ENCODE measurements at regions not wholly inside any gene's neighbourhood (a gene's known extent, or its start where the extent isn't known, plus 50 kb on each side); places are given as distances from the start of the nearest gene placed in this dataset.
A peak's percentile ranks its signal among the peaks of the same experiment; 100 is the strongest.

- no peak overlapping the region for H3K4me3 Mint-ChIP-seq
- DNase-seq (no peak), ATAC-seq (replicated peaks) (no peak)
- peaks cover 17 to 30% of the 10 kb centered on the region in 2 donors for H3K9me3 Mint-ChIP-seq
- peak overlapping the region; percentile 70 for H3K27ac Mint-ChIP-seq
- H3K36me3 Mint-ChIP-seq, result peaks cover 22 to 36% of the 10 kb centered on the region in 2 donors
- H3K4me1 Mint-ChIP-seq, result peaks cover 15 to 46% of the 10 kb centered on the region in 2 donors
- peaks cover 0 to 3% of the 10 kb centered on the region in 2 donors for H3K27me3 Mint-ChIP-seq
These were observed 146.9 kb upstream of the AHI1 start for GRCh38 chr6:135644394-135644793.

DNA sequence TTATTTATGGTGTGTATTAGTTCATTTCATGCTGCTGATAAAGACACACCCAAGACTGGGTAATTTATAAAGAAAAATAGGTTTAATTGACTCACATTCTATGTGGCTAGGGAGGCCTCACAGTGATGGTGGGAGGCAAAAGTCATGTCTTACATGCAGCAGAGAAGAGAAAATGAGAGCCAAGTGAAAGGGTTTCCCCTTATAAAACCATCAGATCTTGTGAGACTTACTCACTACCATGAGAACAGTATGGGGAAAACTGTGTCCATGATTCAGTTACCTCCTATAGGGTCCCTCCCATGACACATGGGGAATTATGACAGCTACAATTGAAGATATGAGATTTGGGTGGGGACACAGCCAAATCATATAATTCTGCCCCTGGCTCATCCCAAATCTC, 150.0 kb upstream of the AHI1 start:
- Mint-ChIP-seq H3K4me3 (no peak overlapping the region), H3K27me3 (no peaks in the 10 kb centered on the region), H3K36me3 (peaks cover 26 to 39% of the 10 kb centered on the region in 2 donors), H3K9me3 (peaks cover 24 to 36% of the 10 kb centered on the region in 2 donors), H3K27ac (peak overlapping the region; percentile 85), H3K4me1 (peaks cover 17 to 47% of the 10 kb centered on the region in 2 donors)
- peak; percentile 41 to 58 for ATAC-seq (replicated peaks)
- no peak for DNase-seq

DNA sequence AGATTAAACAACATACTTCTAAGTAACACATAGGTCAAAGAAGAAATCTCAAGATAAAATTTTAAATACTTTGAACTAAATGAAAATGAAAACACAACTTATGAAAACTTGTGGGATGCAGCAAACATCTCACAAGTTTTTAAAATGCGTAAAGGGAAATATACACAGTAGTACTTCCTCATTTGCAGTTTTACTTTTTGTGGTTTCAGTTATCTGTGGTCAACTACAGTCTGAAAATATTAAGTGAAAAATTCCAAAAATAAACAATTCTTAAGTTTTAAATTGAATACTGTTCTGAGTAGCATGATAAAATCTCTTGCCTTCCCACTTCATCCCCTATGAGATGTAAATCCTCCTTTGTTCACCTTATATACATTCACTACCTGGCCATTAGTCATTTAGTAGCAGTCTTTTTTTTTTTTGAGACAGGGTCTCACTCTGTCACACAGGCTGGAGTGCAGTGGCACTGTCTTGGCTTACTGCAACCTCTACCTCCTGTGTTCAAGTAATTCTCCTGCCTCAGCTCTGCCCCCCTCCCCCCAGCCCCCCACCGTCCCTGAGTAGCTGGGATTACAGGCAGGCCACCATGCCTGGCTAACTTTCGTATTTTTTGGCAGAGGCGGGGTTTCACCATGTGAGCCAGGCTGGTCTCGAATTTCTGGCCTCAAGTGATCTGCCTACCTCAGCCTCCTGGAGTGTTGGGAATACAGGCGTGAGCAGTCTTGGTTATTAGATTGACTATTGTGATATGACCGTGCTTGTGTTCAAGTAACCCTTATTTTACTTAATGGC, 154.6 kb upstream of the AHI1 start:
- Mint-ChIP-seq H3K9me3 (peaks cover 21 to 23% of the 10 kb centered on the region in 2 donors), H3K36me3 (peaks cover 23 to 36% of the 10 kb centered on the region in 2 donors), H3K4me1 (peaks cover 19 to 44% of the 10 kb centered on the region in 2 donors), H3K27ac (peak overlapping the region; percentile 91), H3K4me3 (peak overlapping the region; percentile 1 to 33), H3K27me3 (no peaks in the 10 kb centered on the region)
- peak; percentile 85 to 92 for ATAC-seq (replicated peaks)
- DNase-seq, result no peak

GRCh38 chr6:135655055-135655454, 157.5 kb upstream of the AHI1 start:
- H3K4me1 Mint-ChIP-seq, result peaks cover 21 to 44% of the 10 kb centered on the region in 2 donors
- peaks cover 13 to 17% of the 10 kb centered on the region in 2 donors for H3K36me3 Mint-ChIP-seq
- H3K9me3 Mint-ChIP-seq, result peaks cover 8 to 10% of the 10 kb centered on the region in 2 donors
- no peaks in the 10 kb centered on the region for H3K27me3 Mint-ChIP-seq
- no peak for DNase-seq
- H3K4me3 Mint-ChIP-seq, result no peak overlapping the region
- ATAC-seq (replicated peaks), result no peak
- no peak overlapping the region for H3K27ac Mint-ChIP-seq

- no peak for DNase-seq
- peaks cover 6 to 7% of the 10 kb centered on the region in 2 donors for H3K27me3 Mint-ChIP-seq
- H3K4me3 Mint-ChIP-seq, result no peak overlapping the region
- peaks cover 12 to 34% of the 10 kb centered on the region in 2 donors for H3K4me1 Mint-ChIP-seq
- H3K27ac Mint-ChIP-seq, result no peak overlapping the region
- peaks cover 0 to 10% of the 10 kb centered on the region in 2 donors for H3K9me3 Mint-ChIP-seq
- no peak for ATAC-seq (replicated peaks)
- peaks cover 4 to 15% of the 10 kb centered on the region in 2 donors for H3K36me3 Mint-ChIP-seq
These were observed 159.7 kb upstream of the AHI1 start for GRCh38 chr6:135657207-135657606.

DNA sequence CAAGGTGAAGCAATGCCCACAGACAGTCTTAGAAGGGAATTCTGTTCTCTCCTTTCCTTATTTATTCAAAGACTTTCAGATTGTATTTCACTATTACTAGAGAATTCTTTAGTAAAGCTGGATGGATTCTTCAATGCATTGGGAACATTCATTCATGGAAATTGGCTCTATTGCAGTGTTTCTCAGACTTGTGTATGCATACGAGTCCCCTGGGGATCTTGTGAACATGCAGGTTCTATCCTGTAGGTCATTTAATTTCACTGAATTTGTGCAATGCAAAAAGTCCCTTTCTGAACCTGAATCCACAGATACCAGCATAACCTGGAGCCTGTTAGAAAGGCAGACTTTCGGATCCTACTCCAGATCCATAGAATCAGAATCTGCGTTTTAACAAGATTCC, 160.9 kb upstream of the AHI1 start:
- Mint-ChIP-seq H3K27me3 (peaks cover 6 to 9% of the 10 kb centered on the region in 2 donors), H3K4me1 (peaks cover 8 to 23% of the 10 kb centered on the region in 2 donors), H3K9me3 (peaks cover 0 to 13% of the 10 kb centered on the region in 2 donors), H3K27ac (no peak overlapping the region), H3K4me3 (no peak overlapping the region), H3K36me3 (peaks cover 4 to 12% of the 10 kb centered on the region in 2 donors)
- DNase-seq (no peak), ATAC-seq (replicated peaks) (no peak)

GRCh38 chr6:135658916-135659315, 161.4 kb upstream of the AHI1 start:
- H3K27ac Mint-ChIP-seq, result no peak overlapping the region
- H3K27me3 Mint-ChIP-seq, result peaks cover 6 to 9% of the 10 kb centered on the region in 2 donors
- H3K4me1 Mint-ChIP-seq, result peaks cover 8 to 21% of the 10 kb centered on the region in 2 donors
- H3K9me3 Mint-ChIP-seq, result peaks cover 0 to 13% of the 10 kb centered on the region in 2 donors
- ATAC-seq (replicated peaks), result peak in 1 of 2 donors; percentile 50
- peaks cover 3 to 10% of the 10 kb centered on the region in 2 donors for H3K36me3 Mint-ChIP-seq
- DNase-seq, result no peak
- H3K4me3 Mint-ChIP-seq, result no peak overlapping the region

- H3K27me3 Mint-ChIP-seq, result peaks cover 15 to 24% of the 10 kb centered on the region in 2 donors
- H3K4me1 Mint-ChIP-seq, result peaks cover 3 to 6% of the 10 kb centered on the region in 2 donors
- peaks cover 0 to 5% of the 10 kb centered on the region in 2 donors for H3K36me3 Mint-ChIP-seq
- H3K27ac Mint-ChIP-seq, result no peak overlapping the region
- ATAC-seq (replicated peaks) (no peak), DNase-seq (no peak)
- H3K4me3 Mint-ChIP-seq, result no peak overlapping the region
- H3K9me3 Mint-ChIP-seq, result peaks cover 0 to 10% of the 10 kb centered on the region in 2 donors
These were observed 167.0 kb upstream of the AHI1 start for GRCh38 chr6:135664527-135664926.

GRCh38 chr6:135665935-135666334, 168.4 kb upstream of the AHI1 start:
- peaks cover 0 to 5% of the 10 kb centered on the region in 2 donors for H3K36me3 Mint-ChIP-seq
- ATAC-seq (replicated peaks) (no peak), DNase-seq (no peak)
- H3K27ac Mint-ChIP-seq, result peak overlapping the region; percentile 26
- H3K4me1 Mint-ChIP-seq, result peaks cover 3 to 6% of the 10 kb centered on the region in 2 donors
- H3K9me3 Mint-ChIP-seq, result peaks cover 0 to 10% of the 10 kb centered on the region in 2 donors
- no peak overlapping the region for H3K4me3 Mint-ChIP-seq
- peaks cover 15 to 24% of the 10 kb centered on the region in 2 donors for H3K27me3 Mint-ChIP-seq

DNA sequence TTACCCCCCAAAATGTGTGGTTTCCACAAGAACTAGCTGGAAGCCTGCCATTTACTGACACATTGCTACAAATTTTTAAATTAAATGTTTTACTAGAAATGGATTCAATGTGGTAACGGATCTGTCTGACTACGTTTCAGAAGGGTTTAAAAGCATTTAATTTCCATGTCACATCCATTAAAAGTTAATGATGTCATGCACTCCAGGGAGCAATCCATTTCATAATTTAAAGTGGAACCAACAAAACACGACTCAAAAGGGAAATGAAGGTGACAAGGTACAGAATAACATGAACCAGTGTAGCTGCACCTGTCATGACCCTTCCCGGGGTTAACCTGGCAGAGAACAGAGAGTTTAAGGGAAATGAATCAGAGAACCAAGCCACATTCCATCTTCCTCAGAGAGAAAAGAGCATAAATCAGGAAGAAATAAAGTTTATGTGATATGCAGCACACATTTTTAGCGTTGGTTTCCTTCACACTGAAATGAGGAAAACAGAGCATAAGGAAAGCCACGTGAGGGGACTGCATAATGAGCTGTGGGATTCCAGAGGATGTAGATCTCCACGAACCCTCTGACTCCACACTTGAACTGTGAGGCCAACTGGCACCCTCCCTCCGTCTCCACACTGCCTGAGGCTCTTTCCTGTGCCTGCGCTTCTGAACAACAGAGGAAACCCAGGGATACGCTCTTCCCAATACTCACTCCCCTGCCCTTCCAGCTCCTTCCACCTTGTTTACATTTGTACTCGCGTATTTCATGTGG, 170.3 kb upstream of the AHI1 start:
- peaks cover 0 to 4% of the 10 kb centered on the region in 2 donors for H3K9me3 Mint-ChIP-seq
- H3K36me3 Mint-ChIP-seq, result no peaks in the 10 kb centered on the region
- no peak for DNase-seq
- H3K4me3 Mint-ChIP-seq, result no peak overlapping the region
- peaks cover 6 to 18% of the 10 kb centered on the region in 2 donors for H3K27me3 Mint-ChIP-seq
- peaks cover 3 to 6% of the 10 kb centered on the region in 2 donors for H3K4me1 Mint-ChIP-seq
- ATAC-seq (replicated peaks), result no peak
- no peak overlapping the region for H3K27ac Mint-ChIP-seq

GRCh38 chr6:135672256-135672655, 174.7 kb upstream of the AHI1 start:
- no peak overlapping the region for H3K27ac Mint-ChIP-seq
- no peak for ATAC-seq (replicated peaks)
- peaks cover 3 to 6% of the 10 kb centered on the region in 2 donors for H3K4me1 Mint-ChIP-seq
- no peaks in the 10 kb centered on the region for H3K36me3 Mint-ChIP-seq
- peaks cover 0 to 9% of the 10 kb centered on the region in 2 donors for H3K27me3 Mint-ChIP-seq
- no peak for DNase-seq
- H3K9me3 Mint-ChIP-seq, result no peaks in the 10 kb centered on the region
- no peak overlapping the region for H3K4me3 Mint-ChIP-seq

GRCh38 chr6:135673501-135674309, 176.2 kb upstream of the AHI1 start:
- no peak for DNase-seq
- ATAC-seq (replicated peaks), result no peak
- no peak overlapping the region for H3K4me3 Mint-ChIP-seq
- no peak overlapping the region for H3K27ac Mint-ChIP-seq
- H3K9me3 Mint-ChIP-seq, result peaks cover 0 to under 1% of the 10 kb centered on the region in 2 donors
- no peaks in the 10 kb centered on the region for H3K27me3 Mint-ChIP-seq
- no peaks in the 10 kb centered on the region for H3K36me3 Mint-ChIP-seq
- H3K4me1 Mint-ChIP-seq, result no peaks in the 10 kb centered on the region

GRCh38 chr6:135675026-135675425, 176.5 kb upstream of the PDE7B start:
- H3K4me1 Mint-ChIP-seq, result no peaks in the 10 kb centered on the region
- no peak overlapping the region for H3K27ac Mint-ChIP-seq
- no peak overlapping the region for H3K4me3 Mint-ChIP-seq
- no peak for ATAC-seq (replicated peaks)
- H3K27me3 Mint-ChIP-seq, result no peaks in the 10 kb centered on the region
- H3K36me3 Mint-ChIP-seq, result no peaks in the 10 kb centered on the region
- no peak for DNase-seq
- H3K9me3 Mint-ChIP-seq, result peaks cover 0 to 2% of the 10 kb centered on the region in 2 donors

DNA sequence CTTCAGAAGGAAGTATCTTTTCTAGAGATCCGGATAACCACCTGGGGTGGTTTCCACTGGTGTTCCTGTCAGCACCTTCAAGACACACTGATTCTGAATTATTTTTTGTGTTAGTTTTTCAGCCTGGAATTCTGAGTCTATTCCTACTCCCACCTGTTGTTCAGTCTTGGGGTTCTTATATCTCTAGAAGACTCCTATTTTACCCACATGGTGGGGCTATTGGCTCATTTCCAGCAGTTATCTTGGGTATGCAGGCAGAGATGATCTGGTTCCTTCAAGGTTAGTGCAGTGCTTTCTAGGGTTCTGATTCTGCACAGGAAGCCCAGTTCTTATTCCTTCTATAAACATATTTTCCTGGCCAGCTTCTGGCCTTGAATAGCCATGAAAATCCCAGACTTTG, 175.6 kb upstream of the PDE7B start:
- DNase-seq (peak; percentile 19), ATAC-seq (replicated peaks) (peak; percentile 77 to 91)
- Mint-ChIP-seq H3K9me3 (peaks cover 0 to 2% of the 10 kb centered on the region in 2 donors), H3K4me1 (no peaks in the 10 kb centered on the region), H3K27ac (no peak overlapping the region), H3K27me3 (no peaks in the 10 kb centered on the region), H3K36me3 (no peaks in the 10 kb centered on the region), H3K4me3 (no peak overlapping the region)
